Gastrocnemius medialis (tissue), 4 donors: ENCODE measurements at regions not wholly inside any gene's neighbourhood (a gene's known extent, or its start where the extent isn't known, plus 50 kb on each side); places are given as distances from the start of the nearest gene placed in this dataset.

Experiments
- ATAC-seq, 2 donors: fragments of 150-250 bp; one replicate each; pipeline ENCODE4 v1.9.1; 2016
- DNase-seq, 2 donors: peaks; one replicate each; pipeline ENCODE4 v3.0.0-alpha.2; 2019
- H3K27ac ChIP-seq, 4 donors: fragments of 200-600 bp; sonication (generic); 1 replicate in 1 of 4; 2 replicates in 3 of 4; pipeline ENCODE4 v1.5.1; 2016 to 2018; ENCODE audit warnings: mild to moderate bottlenecking in 2 of 4, moderate library complexity in 1 of 4
- H3K27me3 ChIP-seq, 3 donors: fragments of 200-600 bp; sonication (generic) in 2 of 3; 1 replicate in 1 of 3; 2 replicates in 2 of 3; pipeline versions ENCODE4 v1.5.1 to v1.6.0; 2016 to 2019; ENCODE audit warnings: mild to moderate bottlenecking in 1 of 3, moderate library complexity in 1 of 3
- H3K36me3 ChIP-seq, 2 donors: fragments of 200-600 bp; sonication (generic) in 1 of 2; one replicate each; pipeline ENCODE4 v1.5.1; 2017 to 2018
- H3K4me1 ChIP-seq, 2 donors: fragments of 200-600 bp; sonication (generic) in 1 of 2; one replicate each; pipeline ENCODE4 v1.5.1; 2016 to 2017; ENCODE audit warnings: mild to moderate bottlenecking in 2 of 2
- H3K4me3 ChIP-seq, 4 donors: fragments of 200-600 bp; sonication (generic) in 3 of 4; 1 replicate in 1 of 4; 2 replicates in 3 of 4; pipeline ENCODE4 v1.5.1; 2016 to 2019; ENCODE audit warnings: mild to moderate bottlenecking in 2 of 4
- H3K9me3 ChIP-seq, 3 donors: fragments of 200-600 bp; sonication (generic) in 2 of 3; 1 replicate in 1 of 3; 2 replicates in 2 of 3; pipeline ENCODE4 v1.5.1; 2016 to 2019
- CTCF ChIP-seq, 5 experiments: fragments of 450-650 bp in 3 of 5; fragments of 200-600 bp in 2 of 5; sonication (generic) in 2 of 5; IDR thresholded peaks in 4 of 5; conservative IDR thresholded peaks in 1 of 5; 1 replicate in 4 of 5; 2 replicates in 1 of 5; pipeline ENCODE4 v1.5.1; 2016 to 2019; ENCODE audit warnings: antibody characterized with exemption in 5 of 5, mild to moderate bottlenecking in 3 of 5, moderate library complexity in 3 of 5
- POLR2A ChIP-seq, 2 donors: fragments of 450-650 bp; IDR thresholded peaks; one replicate each; pipeline ENCODE4 v1.6.1; 2017; ENCODE audit warnings: antibody characterized with exemption in 2 of 2, mild to moderate bottlenecking in 2 of 2, moderate library complexity in 2 of 2
- in situ Hi-C, 4 donors: fragments of 200-750 bp; cut with MboI; loops; one replicate each; pipeline versions ENCODE4 v1.15.0 to v1.8.0; 2017; ENCODE audit warnings: low sequenced_read_pairs in 4 of 4
- intact Hi-C: fragments of 100-400 bp; cut with DNase I; formaldehyde crosslinking; loops from one replicate; pipeline ENCODE4 v1.15.1; 2023; ENCODE audit warnings: low total_unique reads

- no peak for TF ChIP-seq POLR2A (IDR thresholded peaks at IDR 0.05)
- no peak for TF ChIP-seq CTCF (IDR thresholded peaks at IDR 0.05 in 4 of 5, conservative IDR thresholded peaks at IDR 0.05 in 1 of 5)
- Histone ChIP-seq H3K27ac (no peak overlapping the region), H3K4me3 (no peak overlapping the region), H3K27me3 (no peaks in the 10 kb centered on the region), H3K4me1 (no peaks in the 10 kb centered on the region), H3K9me3 (no peaks in the 10 kb centered on the region), H3K36me3 (no peaks in the 10 kb centered on the region)
- ATAC-seq: no peak
- in situ Hi-C loops (no loop called here), intact Hi-C loops (no loop called here)
- DNase-seq: no peak
Measured at GRCh38 chr2:57126410-57126809, 920.2 kb upstream of the VRK2 start.

- no peak for ATAC-seq
- Histone ChIP-seq H3K27me3 (no peaks in the 10 kb centered on the region), H3K9me3 (no peaks in the 10 kb centered on the region), H3K4me3 (no peak overlapping the region), H3K36me3 (no peaks in the 10 kb centered on the region), H3K4me1 (no peaks in the 10 kb centered on the region), H3K27ac (no peak overlapping the region)
- no peak for DNase-seq
- TF ChIP-seq POLR2A (IDR thresholded peaks at IDR 0.05) (no peak), CTCF (IDR thresholded peaks at IDR 0.05 in 4 of 5, conservative IDR thresholded peaks at IDR 0.05 in 1 of 5) (no peak)
- intact Hi-C loops: no loop called here
- in situ Hi-C loops: no loop called here
Measured at GRCh38 chr2:57139179-57139578, 907.4 kb upstream of the VRK2 start.

GRCh38 chr2:57141269-57141668 lies 905.3 kb upstream of the VRK2 start:
- H3K27ac ChIP-seq: no peak overlapping the region
- no peaks in the 10 kb centered on the region for H3K9me3 ChIP-seq
- in situ Hi-C loops: no loop called here
- DNase-seq: no peak
- H3K4me1 ChIP-seq: no peaks in the 10 kb centered on the region
- ATAC-seq: no peak
- no peak overlapping the region for H3K4me3 ChIP-seq
- no peaks in the 10 kb centered on the region for H3K27me3 ChIP-seq
- no peaks in the 10 kb centered on the region for H3K36me3 ChIP-seq
- intact Hi-C loops: no loop called here
- TF ChIP-seq CTCF (IDR thresholded peaks at IDR 0.05 in 4 of 5, conservative IDR thresholded peaks at IDR 0.05 in 1 of 5) (no peak), POLR2A (IDR thresholded peaks at IDR 0.05) (no peak)

- TF ChIP-seq POLR2A (IDR thresholded peaks at IDR 0.05) (no peak), CTCF (IDR thresholded peaks at IDR 0.05 in 4 of 5, conservative IDR thresholded peaks at IDR 0.05 in 1 of 5) (no peak)
- in situ Hi-C loops: no loop called here
Measured at GRCh38 chr2:57146951-57147350, 899.7 kb upstream of the VRK2 start.

GRCh38 chr2:57156231-57156924 lies 890.2 kb upstream of the VRK2 start:
- no peak for DNase-seq
- Histone ChIP-seq H3K4me3 (no peak overlapping the region), H3K4me1 (no peaks in the 10 kb centered on the region), H3K9me3 (no peaks in the 10 kb centered on the region), H3K27me3 (no peaks in the 10 kb centered on the region), H3K36me3 (no peaks in the 10 kb centered on the region), H3K27ac (no peak overlapping the region)
- TF ChIP-seq CTCF (IDR thresholded peaks at IDR 0.05 in 4 of 5, conservative IDR thresholded peaks at IDR 0.05 in 1 of 5): no peak
- TF ChIP-seq POLR2A (IDR thresholded peaks at IDR 0.05): no peak
- intact Hi-C loops (no loop called here), in situ Hi-C loops (no loop called here)
- no peak for ATAC-seq

More at GRCh38 chr2:57146951-57147350, 899.7 kb upstream of the VRK2 start:
- Histone ChIP-seq H3K4me3 (no peak overlapping the region), H3K27ac (no peak overlapping the region), H3K27me3 (no peaks in the 10 kb centered on the region), H3K4me1 (no peaks in the 10 kb centered on the region), H3K9me3 (no peaks in the 10 kb centered on the region), H3K36me3 (no peaks in the 10 kb centered on the region)
- intact Hi-C loops: no loop called here
- ATAC-seq (no peak), DNase-seq (no peak)
